Urinary bladder (tissue), 3 donors: ENCODE measurements at regions not wholly inside any gene's neighbourhood (a gene's known extent, or its start where the extent isn't known, plus 50 kb on each side); places are given as distances from the start of the nearest gene placed in this dataset.

Experiments
- DNase-seq: peaks from one replicate; pipeline ENCODE4 v3.0.0-alpha.2; 2015; ENCODE audit errors: extremely low spot score
- H3K27ac ChIP-seq: one replicate; pipeline ENCODE4 v1.5.1; 2013; ENCODE audit warnings: low read depth, mild to moderate bottlenecking, moderate library complexity
- H3K36me3 ChIP-seq: one replicate; pipeline ENCODE4 v1.6.1; 2013; ENCODE audit warnings: mild to moderate bottlenecking, moderate library complexity; ENCODE audit not compliant: insufficient read depth
- H3K4me1 ChIP-seq: one replicate; pipeline ENCODE4 v1.6.1; 2013; ENCODE audit warnings: mild to moderate bottlenecking, moderate library complexity; ENCODE audit not compliant: insufficient read depth
- H3K4me3 ChIP-seq: one replicate; pipeline ENCODE4 v1.5.1; 2013; ENCODE audit warnings: low read depth, low read length
- WGBS: extraction: QIAGEN DNeasy Blood & Tissue Kit; methylation state at CpG from one replicate; pipeline ENCODE4 v1.1.7; 2013; 5-methylcytosine and 5-hydroxymethylcytosine counted together
- donor health status: healthy with polysubstance abuse.
- donor health status: healthy.

- Histone ChIP-seq H3K36me3 (no peaks in the 10 kb centered on the region), H3K27ac (no peak overlapping the region), H3K4me3 (no peak overlapping the region), H3K4me1 (peaks cover 1% of the 10 kb centered on the region)
- DNase-seq = no peak
- WGBS = 78% methylated on average over 4 of the region's 4 CpGs
Observed at GRCh38 chr20:8971669-8972316, 97.1 kb upstream of the PLCB4 start.

- Histone ChIP-seq H3K4me1 (peaks cover 1% of the 10 kb centered on the region), H3K27ac (no peak overlapping the region), H3K4me3 (no peak overlapping the region), H3K36me3 (no peaks in the 10 kb centered on the region)
- no peak for DNase-seq
- 96% methylated on average over 4 of the region's 4 CpGs for WGBS
Observed at GRCh38 chr20:8972963-8973705, 95.8 kb upstream of the PLCB4 start.

- 89% methylated on average over 2 of the region's 2 CpGs for WGBS
- DNase-seq = no peak
- Histone ChIP-seq H3K4me3 (no peak overlapping the region), H3K36me3 (no peaks in the 10 kb centered on the region), H3K27ac (no peak overlapping the region), H3K4me1 (peaks cover 1% of the 10 kb centered on the region)
Observed at GRCh38 chr20:8974009-8974708, 94.7 kb upstream of the PLCB4 start.

- H3K4me3 ChIP-seq = no peak overlapping the region
- 28% methylated on average over 5 of the region's 5 CpGs for WGBS
- H3K27ac ChIP-seq = no peak overlapping the region
- no peak for DNase-seq
- no peaks in the 10 kb centered on the region for H3K4me1 ChIP-seq
- no peaks in the 10 kb centered on the region for H3K36me3 ChIP-seq
Observed at GRCh38 chr20:8981482-8981881, 87.4 kb upstream of the PLCB4 start.

- H3K27ac ChIP-seq = no peak overlapping the region
- H3K36me3 ChIP-seq = no peaks in the 10 kb centered on the region
- no peaks in the 10 kb centered on the region for H3K4me1 ChIP-seq
- WGBS = 88% methylated on average over 7 of the region's 7 CpGs
- no peak for DNase-seq
- no peak overlapping the region for H3K4me3 ChIP-seq
Observed at GRCh38 chr20:8983478-8984345, 85.2 kb upstream of the PLCB4 start.

GRCh38 chr20:8986631-8987030, 82.3 kb upstream of the PLCB4 start:
- Histone ChIP-seq H3K36me3 (no peaks in the 10 kb centered on the region), H3K4me3 (no peak overlapping the region), H3K27ac (no peak overlapping the region), H3K4me1 (no peaks in the 10 kb centered on the region)
- WGBS = 98% methylated on average over 2 of the region's 2 CpGs
- no peak for DNase-seq

GRCh38 chr20:8990770-8991169, 78.1 kb upstream of the PLCB4 start:
- no peaks in the 10 kb centered on the region for H3K4me1 ChIP-seq
- no peak for DNase-seq

GRCh38 chr20:8994045-8994444, 74.8 kb upstream of the PLCB4 start:
- Histone ChIP-seq H3K27ac (no peak overlapping the region), H3K36me3 (no peaks in the 10 kb centered on the region), H3K4me3 (no peak overlapping the region), H3K4me1 (no peaks in the 10 kb centered on the region)
- no peak for DNase-seq
- WGBS = 80% methylated on average over 4 of the region's 4 CpGs

More at GRCh38 chr20:8990770-8991169, 78.1 kb upstream of the PLCB4 start:
- Histone ChIP-seq H3K36me3 (no peaks in the 10 kb centered on the region), H3K27ac (no peak overlapping the region), H3K4me3 (no peak overlapping the region)

- Histone ChIP-seq H3K4me1 (no peaks in the 10 kb centered on the region), H3K4me3 (no peak overlapping the region), H3K36me3 (no peaks in the 10 kb centered on the region), H3K27ac (no peak overlapping the region)
- 75% methylated on average over 3 of the region's 3 CpGs for WGBS
- DNase-seq = no peak
Observed at GRCh38 chr20:8995761-8996160, 73.1 kb upstream of the PLCB4 start.

GRCh38 chr20:8996817-8997512, 71.9 kb upstream of the PLCB4 start:
- Histone ChIP-seq H3K36me3 (no peaks in the 10 kb centered on the region), H3K4me1 (no peaks in the 10 kb centered on the region), H3K27ac (no peak overlapping the region), H3K4me3 (no peak overlapping the region)
- DNase-seq = no peak
- 81% methylated on average over 2 of the region's 2 CpGs for WGBS

- Histone ChIP-seq H3K4me1 (no peaks in the 10 kb centered on the region), H3K36me3 (no peaks in the 10 kb centered on the region), H3K4me3 (no peak overlapping the region), H3K27ac (no peak overlapping the region)
- 56% methylated on average over 4 of the region's 4 CpGs for WGBS
- DNase-seq = no peak
Observed at GRCh38 chr20:8997701-8998117, 71.2 kb upstream of the PLCB4 start.

- no peak for DNase-seq
- no peaks in the 10 kb centered on the region for H3K4me1 ChIP-seq
- H3K36me3 ChIP-seq = no peaks in the 10 kb centered on the region
- 71% methylated on average over 2 of the region's 2 CpGs for WGBS
- H3K4me3 ChIP-seq = no peak overlapping the region
- no peak overlapping the region for H3K27ac ChIP-seq
Observed at GRCh38 chr20:9011121-9011520, 57.8 kb upstream of the PLCB4 start.
